Neural progenitor cell (in vitro differentiated cells): ENCODE measurements at regions not wholly inside any gene's neighbourhood (a gene's known extent, or its start where the extent isn't known, plus 50 kb on each side); places are given as distances from the start of the nearest gene placed in this dataset.

Experiments
- CTCF ChIP-seq: fragments of 200-600 bp; sonication (generic); IDR thresholded peaks from 2 replicates; pipeline ENCODE4 v1.5.1; 2017; ENCODE audit warnings: antibody characterized with exemption, mild to moderate bottlenecking
- EZH2 ChIP-seq: fragments of 200-600 bp; sonication (generic); IDR thresholded peaks from 2 replicates; pipeline ENCODE4 v1.6.1; 2017; ENCODE audit warnings: antibody characterized with exemption, mild to moderate bottlenecking, moderate library complexity
- EZH2phosphoT487 ChIP-seq: fragments of 200-600 bp; sonication (generic); IDR thresholded peaks from 2 replicates; pipeline ENCODE4 v1.6.1; 2017; ENCODE audit warnings: antibody characterized with exemption

- no peak for TF ChIP-seq CTCF
- no peak for TF ChIP-seq EZH2
- no peak for TF ChIP-seq EZH2phosphoT487
Observed at GRCh38 chr22:27591060-27591459, 210.5 kb downstream of the MN1 start.
